ENCODE measurements at regions not wholly inside any gene's neighbourhood (a gene's known extent, or its start where the extent isn't known, plus 50 kb on each side); places are given as distances from the start of the nearest gene placed in this dataset.

DNA sequence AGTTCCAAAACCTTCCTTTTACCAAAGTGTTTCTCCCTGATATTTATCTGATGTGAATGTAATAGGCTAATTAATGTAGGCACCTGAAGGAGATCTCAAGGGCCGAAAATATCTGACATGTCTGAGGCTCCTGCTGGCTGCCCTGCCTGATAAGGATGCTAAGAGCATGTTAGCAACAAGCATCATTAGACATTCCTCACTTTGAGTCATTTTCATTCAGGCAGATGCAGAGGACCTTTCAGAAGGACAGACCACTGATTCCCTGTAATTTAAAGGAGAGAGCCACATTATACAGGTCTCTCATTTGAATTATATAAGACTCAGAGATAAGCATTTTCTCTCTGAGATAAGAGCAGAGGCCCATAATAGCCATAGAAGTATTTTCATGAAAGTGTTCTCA is 222.4 kb upstream of the NCKAP5 start:
- CTCF ChIA-PET, result interaction anchor here (4.6 kb wide), 1 partner anchor 11 kb away, joined by 32 read pairs; no protein-coding TSS in a partner anchor
- POLR2A ChIA-PET, result no interaction called here
- no peak overlapping the region for H3K4me3 ChIP-seq (ENCODE audit: low read depth, low read length)
- no peak for DNase-seq (ENCODE audit: low read depth, low spot score)
- TF ChIP-seq, protein P1, sequence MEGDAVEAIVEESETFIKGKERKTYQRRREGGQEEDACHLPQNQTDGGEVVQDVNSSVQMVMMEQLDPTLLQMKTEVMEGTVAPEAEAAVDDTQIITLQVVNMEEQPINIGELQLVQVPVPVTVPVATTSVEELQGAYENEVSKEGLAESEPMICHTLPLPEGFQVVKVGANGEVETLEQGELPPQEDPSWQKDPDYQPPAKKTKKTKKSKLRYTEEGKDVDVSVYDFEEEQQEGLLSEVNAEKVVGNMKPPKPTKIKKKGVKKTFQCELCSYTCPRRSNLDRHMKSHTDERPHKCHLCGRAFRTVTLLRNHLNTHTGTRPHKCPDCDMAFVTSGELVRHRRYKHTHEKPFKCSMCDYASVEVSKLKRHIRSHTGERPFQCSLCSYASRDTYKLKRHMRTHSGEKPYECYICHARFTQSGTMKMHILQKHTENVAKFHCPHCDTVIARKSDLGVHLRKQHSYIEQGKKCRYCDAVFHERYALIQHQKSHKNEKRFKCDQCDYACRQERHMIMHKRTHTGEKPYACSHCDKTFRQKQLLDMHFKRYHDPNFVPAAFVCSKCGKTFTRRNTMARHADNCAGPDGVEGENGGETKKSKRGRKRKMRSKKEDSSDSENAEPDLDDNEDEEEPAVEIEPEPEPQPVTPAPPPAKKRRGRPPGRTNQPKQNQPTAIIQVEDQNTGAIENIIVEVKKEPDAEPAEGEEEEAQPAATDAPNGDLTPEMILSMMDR (IDR thresholded peaks at IDR 0.05; ENCODE audit: insufficient read depth, low read length, missing control alignments), result no peak

GRCh38 chr2:133791191-133791590 is 222.9 kb upstream of the NCKAP5 start:
- TF ChIP-seq, protein P1 (IDR thresholded peaks at IDR 0.05; ENCODE audit: insufficient read depth, low read length, missing control alignments), result no peak
- ChIA-PET POLR2A (no interaction called here), CTCF (interaction anchor here (4.6 kb wide), 1 partner anchor 11 kb away, joined by 32 read pairs; no protein-coding TSS in a partner anchor)
- DNase-seq (ENCODE audit: low read depth, low spot score), result peak; percentile 44
- no peak overlapping the region for H3K4me3 ChIP-seq (ENCODE audit: low read depth, low read length)

DNA sequence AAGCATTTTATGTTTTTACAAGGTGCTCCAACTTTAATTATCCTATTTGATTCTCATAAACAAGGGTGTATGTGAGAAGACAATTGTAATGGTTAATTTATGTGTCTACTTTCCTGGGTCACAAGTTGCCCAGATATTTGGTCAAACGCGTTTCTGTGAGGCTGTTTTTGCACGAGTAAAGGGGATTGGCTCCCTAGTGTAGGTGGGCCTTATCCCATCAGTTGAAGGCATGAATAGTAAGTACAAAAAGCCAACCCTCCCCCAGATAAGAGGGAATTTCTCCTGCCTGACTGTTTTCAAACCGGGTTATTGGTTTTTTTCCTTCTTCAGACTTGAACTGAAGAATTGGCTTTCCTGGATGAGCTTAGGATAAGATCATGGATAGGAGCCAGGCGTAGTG is 224.0 kb upstream of the NCKAP5 start:
- POLR2A ChIA-PET, result no interaction called here
- no peak for DNase-seq (ENCODE audit: low read depth, low spot score)
- CTCF ChIA-PET, result interaction anchor here (0.7 to 4.6 kb wide), 4 partner anchors 12 to 531 kb away, joined by 3 to 32 read pairs (median 3); no protein-coding TSS in a partner anchor
- no peak overlapping the region for H3K4me3 ChIP-seq (ENCODE audit: low read depth, low read length)
- TF ChIP-seq, protein P1 (IDR thresholded peaks at IDR 0.05; ENCODE audit: insufficient read depth, low read length, missing control alignments), result no peak

DNA sequence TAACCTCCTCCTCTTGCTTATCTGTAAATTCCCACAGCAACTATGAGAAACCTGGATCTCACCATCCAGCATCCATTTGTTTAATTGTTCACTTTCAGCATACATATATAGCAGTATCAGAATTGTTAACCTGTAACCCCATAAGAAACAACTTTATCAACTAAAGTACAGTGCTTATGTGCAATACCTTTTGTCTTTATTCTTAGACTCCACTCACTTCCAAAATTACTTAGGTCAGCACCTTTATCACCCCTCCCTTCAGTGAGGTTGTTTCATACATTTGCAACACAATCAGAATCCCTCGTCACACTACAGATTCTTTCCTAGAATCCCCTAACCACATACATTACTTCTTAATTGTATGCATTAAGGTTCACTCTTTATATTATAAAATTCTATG is 225.9 kb upstream of the NCKAP5 start:
- no peak for DNase-seq (ENCODE audit: low read depth, low spot score)
- ChIA-PET POLR2A (no interaction called here), CTCF (no interaction called here)
- no peak overlapping the region for H3K4me3 ChIP-seq (ENCODE audit: low read depth, low read length)
- TF ChIP-seq, protein P1 (IDR thresholded peaks at IDR 0.05; ENCODE audit: insufficient read depth, low read length, missing control alignments), result no peak

DNA sequence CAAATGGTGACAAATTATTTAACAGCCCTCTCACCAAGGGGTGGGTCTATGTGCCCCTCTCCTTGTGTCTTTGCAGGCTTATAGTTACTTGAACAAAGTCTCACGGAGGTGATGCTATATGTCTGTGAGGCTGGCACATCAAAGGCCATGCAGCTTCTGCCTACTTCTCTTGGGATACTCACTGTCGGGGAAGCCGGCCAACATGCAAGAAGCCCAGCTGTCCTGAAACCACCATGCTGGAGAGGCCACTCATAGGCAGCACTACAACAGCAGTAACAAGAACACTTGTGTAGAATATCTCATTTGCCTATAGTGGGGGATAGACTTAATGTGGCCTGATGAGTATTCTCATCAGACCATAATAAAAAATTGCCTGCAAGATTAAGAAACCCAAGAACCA is 233.7 kb upstream of the NCKAP5 start:
- ChIA-PET CTCF (no interaction called here), POLR2A (no interaction called here)
- no peak overlapping the region for H3K4me3 ChIP-seq (ENCODE audit: low read depth, low read length)
- TF ChIP-seq, protein P1 (IDR thresholded peaks at IDR 0.05; ENCODE audit: insufficient read depth, low read length, missing control alignments), result no peak
- no peak for DNase-seq (ENCODE audit: low read depth, low spot score)

DNA sequence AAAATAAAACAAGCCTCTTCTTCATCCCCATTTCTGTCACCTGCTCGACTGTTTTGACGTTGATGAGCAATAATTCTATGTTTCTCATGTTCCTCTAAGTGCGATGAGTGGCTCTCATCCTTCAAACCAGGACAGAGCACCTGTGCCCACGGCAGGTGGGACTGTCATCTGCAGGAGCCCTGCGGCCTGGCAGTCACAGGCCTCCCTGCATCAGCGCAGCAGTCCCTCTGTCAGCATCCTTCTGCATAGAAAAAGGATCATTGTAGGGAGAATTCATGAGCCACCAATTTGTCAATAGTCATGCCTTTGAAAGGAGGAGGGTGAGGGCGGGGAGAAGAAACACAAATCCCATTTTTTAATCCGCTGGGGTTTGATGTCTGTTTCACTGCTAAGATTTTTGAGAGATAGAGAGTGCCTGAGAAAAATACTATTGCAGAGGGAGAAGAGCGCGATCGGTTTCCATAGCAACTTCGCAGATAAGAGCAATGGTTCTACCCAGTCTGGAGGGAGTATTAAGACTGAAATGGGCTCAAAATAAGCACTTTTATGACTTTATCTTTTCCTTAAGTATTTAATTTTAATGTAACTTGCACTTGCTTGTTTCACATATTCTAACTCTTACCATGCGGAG is 234.3 kb upstream of the NCKAP5 start:
- no peak overlapping the region for H3K4me3 ChIP-seq (ENCODE audit: low read depth, low read length)
- CTCF ChIA-PET, result no interaction called here
- POLR2A ChIA-PET, result no interaction called here
- TF ChIP-seq, protein P1 (IDR thresholded peaks at IDR 0.05; ENCODE audit: insufficient read depth, low read length, missing control alignments), result no peak
- no peak for DNase-seq (ENCODE audit: low read depth, low spot score)

Data from AG04449 (cell line).